Fibroblast of the aortic adventitia (primary cell): ENCODE measurements at regions not wholly inside any gene's neighbourhood (a gene's known extent, or its start where the extent isn't known, plus 50 kb on each side); places are given as distances from the start of the nearest gene placed in this dataset.

Experiments
- DNase-seq: peaks from one replicate; pipeline ENCODE4 v3.0.0-alpha.2; 2010; ENCODE audit warnings: low read depth
- H3K4me3 ChIP-seq: 2 replicates; pipeline ENCODE4 v1.5.1; 2011; ENCODE audit warnings: low read depth, mild to moderate bottlenecking, control low read depth, low read length, moderate library complexity
- TF ChIP-seq, protein P1 (sequence below): IDR thresholded peaks from 2 replicates; pipeline ENCODE4 v1.5.1; 2011; ENCODE audit warnings: mild to moderate bottlenecking, low read length, control low read depth, inconsistent platforms; ENCODE audit not compliant: insufficient read depth

DNA sequence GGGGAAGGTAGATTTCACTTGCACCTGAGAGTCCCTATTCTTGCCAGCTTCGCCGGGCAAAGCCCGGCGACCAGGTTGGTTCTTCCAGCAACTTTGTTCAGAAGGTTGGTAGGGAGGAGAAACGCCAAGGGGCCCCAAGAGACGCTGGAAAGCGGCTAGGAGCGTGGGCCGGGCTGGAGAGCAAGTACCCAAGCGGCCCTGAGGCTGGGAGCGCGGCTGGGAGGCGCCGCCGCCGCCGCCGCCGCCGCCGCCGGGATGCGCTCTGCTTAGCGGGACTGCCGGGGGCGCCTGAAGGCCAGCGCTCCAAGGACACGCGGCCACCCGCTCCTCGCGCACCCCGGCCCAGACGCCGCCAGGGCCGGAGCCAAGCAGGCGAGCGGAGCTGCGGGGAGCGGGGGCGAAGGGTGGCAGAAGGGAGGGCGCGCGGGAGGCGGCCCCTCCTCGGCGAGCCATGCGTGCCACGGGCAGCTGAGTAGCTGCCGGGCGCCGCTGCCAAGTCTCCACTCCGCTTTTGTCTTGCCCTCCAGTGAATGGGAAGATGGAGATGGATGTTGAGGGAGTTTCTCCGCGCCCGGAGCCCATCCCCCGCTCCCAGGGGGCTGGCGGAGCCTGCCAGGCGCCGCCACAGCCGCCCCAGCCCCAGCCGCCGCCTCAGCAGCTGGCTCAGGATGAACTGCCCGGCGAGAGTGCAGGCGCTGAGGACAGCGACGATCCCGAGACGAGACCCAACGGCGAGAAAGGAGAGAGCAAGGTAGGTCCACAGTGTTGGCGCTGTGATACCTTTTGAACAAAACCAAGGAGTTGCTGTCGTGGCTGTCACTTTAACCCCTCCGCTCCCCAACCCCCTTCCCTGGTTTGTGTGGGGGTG lies 227.4 kb upstream of the AZI2 start:
- DNase-seq: no peak
- H3K4me3 ChIP-seq: peak overlapping the region; percentile 44
- TF ChIP-seq, protein P1, sequence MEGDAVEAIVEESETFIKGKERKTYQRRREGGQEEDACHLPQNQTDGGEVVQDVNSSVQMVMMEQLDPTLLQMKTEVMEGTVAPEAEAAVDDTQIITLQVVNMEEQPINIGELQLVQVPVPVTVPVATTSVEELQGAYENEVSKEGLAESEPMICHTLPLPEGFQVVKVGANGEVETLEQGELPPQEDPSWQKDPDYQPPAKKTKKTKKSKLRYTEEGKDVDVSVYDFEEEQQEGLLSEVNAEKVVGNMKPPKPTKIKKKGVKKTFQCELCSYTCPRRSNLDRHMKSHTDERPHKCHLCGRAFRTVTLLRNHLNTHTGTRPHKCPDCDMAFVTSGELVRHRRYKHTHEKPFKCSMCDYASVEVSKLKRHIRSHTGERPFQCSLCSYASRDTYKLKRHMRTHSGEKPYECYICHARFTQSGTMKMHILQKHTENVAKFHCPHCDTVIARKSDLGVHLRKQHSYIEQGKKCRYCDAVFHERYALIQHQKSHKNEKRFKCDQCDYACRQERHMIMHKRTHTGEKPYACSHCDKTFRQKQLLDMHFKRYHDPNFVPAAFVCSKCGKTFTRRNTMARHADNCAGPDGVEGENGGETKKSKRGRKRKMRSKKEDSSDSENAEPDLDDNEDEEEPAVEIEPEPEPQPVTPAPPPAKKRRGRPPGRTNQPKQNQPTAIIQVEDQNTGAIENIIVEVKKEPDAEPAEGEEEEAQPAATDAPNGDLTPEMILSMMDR: no peak

DNA sequence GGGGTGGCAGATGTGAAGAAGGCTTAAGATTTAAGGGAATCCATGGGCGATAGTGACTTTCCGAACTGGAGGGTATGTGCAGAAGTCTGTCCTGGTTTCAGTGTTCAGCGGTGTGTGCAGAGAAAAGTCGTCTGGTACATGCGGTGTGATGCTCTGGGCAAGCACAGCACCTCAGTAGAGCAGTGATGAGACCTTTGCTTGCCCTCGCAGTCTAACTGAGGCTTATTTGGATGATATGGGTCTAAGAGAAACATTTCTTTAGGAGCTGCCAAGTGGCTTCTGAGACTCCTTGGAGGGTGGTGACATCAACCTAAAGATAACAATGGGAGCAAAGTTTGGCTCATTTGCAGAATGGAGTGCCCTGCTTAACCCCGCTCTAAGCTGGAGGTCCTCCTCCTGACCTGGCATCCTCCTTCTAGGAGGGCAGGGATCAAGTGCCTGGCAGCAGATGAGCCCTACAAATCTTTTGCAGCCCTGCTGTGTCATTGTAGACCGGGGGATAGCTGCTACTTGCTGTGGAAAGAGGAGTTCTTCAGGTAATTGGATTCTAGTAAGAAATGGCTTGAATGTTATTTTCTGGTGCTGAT lies 228.1 kb upstream of the AZI2 start:
- TF ChIP-seq, protein P1: no peak
- H3K4me3 ChIP-seq: no peak overlapping the region
- DNase-seq: no peak

DNA sequence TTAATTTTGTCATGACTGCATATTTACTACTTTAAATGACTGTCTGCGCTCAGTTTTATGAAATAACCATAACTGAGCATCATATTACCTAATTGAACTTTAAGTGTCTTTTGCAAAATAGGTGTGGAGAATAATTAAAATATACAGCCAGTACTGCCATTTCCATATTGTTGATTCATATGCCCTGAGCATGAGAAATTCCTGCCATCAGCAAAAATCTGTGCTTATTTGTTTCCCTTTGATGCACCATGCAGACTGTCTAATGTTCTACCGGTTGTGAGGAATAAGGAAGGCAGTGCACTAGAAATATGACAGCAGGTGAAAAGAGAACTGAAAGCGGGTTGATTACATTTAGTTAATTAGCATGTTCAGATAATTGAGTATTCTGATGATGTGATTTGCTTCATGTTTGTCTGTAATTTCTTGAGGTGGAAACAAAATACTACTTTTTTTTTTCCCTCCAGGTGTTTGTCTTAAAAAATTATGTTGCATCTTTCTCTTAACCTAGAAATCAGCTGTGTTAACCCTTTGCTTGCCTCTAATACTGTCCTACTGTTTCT lies 229.4 kb upstream of the AZI2 start:
- TF ChIP-seq, protein P1: no peak
- H3K4me3 ChIP-seq: no peak overlapping the region
- DNase-seq: no peak

DNA sequence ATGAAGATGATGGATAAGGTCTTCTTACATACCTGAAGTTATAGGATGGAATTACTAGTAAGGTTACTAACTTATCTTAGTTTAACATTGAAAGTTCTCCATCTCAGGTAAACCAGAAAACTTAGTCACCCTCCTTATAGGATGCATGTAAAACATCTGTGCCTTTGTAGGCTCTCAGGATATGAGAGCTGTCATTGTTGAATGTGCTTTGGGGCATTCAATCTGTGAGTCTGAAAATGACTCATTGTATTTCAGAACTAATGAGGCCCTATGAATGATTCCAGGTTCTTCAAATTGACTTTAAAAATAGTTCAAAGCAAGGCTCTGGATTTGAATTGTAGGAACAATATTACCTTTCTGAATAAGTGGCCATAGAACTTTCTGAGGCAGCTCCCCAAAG lies 237.7 kb upstream of the AZI2 start:
- H3K4me3 ChIP-seq: no peak overlapping the region
- TF ChIP-seq, protein P1: no peak
- no peak for DNase-seq

DNA sequence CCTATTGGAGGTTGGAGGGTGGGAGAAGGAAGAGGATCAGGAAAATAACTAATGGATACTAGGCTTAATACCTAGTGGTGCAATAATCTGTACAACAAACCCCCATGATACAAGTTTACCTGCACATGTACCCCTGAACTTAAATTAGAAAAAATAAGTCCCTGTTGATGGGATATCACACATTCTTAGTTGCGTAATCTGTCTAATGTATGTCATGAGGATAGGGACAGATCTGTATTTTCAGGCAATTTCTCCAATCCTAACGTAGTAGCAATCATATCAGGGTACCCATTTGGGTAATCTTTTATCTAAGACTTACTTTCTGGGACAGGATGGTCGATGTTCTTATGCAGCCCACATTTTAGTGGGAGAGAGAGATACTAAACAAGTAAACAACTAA lies 239.1 kb upstream of the AZI2 start:
- no peak overlapping the region for H3K4me3 ChIP-seq
- TF ChIP-seq, protein P1: no peak
- no peak for DNase-seq

DNA sequence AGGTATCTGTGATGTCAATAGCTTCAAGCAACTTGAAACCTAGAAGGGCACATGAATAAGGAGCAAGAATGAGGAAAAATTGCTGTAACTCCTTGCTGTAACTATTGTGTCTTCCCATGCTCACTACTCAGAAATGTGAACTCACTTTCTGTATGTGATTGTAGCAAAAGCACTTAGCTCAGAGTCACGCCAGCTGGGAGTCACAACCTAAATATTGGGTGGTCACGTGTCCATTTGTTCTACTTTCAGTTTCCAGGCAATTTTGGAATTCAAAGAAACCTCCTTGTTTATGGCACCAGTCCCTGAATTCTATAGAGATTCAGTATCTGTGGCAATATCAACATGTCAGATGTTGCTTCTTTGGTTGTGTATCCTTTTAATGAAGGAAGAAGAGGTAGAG lies 241.6 kb upstream of the AZI2 start:
- TF ChIP-seq, protein P1: no peak
- H3K4me3 ChIP-seq: no peak overlapping the region
- peak; percentile 8 for DNase-seq
